Kidney (tissue), 13 donors: ENCODE measurements at regions not wholly inside any gene's neighbourhood (a gene's known extent, or its start where the extent isn't known, plus 50 kb on each side); places are given as distances from the start of the nearest gene placed in this dataset.

ENCODE experiments used
- DNase-seq, 5 donors: peaks; one replicate each; pipeline ENCODE4 v3.0.0-alpha.2; 2013 to 2020
- FAIRE-seq: peaks from 2 replicates; lab custom pipeline; 2012; peaks lifted over from hg19 to GRCh38; lab: Jason Lieb, UNC
- H3K27ac ChIP-seq, 2 donors: one replicate each; pipeline ENCODE4 v1.7.0; 2013; ENCODE audit warnings: low read depth in 2 of 2, low read length in 2 of 2, inconsistent platforms in 1 of 2
- H3K27me3 ChIP-seq: one replicate; pipeline ENCODE4 v1.7.1; 2013; ENCODE audit warnings: low read length, inconsistent platforms; ENCODE audit not compliant: control insufficient read depth, insufficient read depth
- H3K36me3 ChIP-seq, 3 donors: one replicate each; pipeline versions ENCODE4 v1.7.0 to v1.7.1; 2013; ENCODE audit warnings: low read length in 3 of 3, control low read depth in 1 of 3, inconsistent platforms in 1 of 3; ENCODE audit not compliant: insufficient read depth in 3 of 3, control insufficient read depth in 2 of 3
- H3K4me1 ChIP-seq, 3 donors: one replicate each; pipeline versions ENCODE4 v1.7.0 to v1.7.1; 2013; ENCODE audit warnings: low read length in 3 of 3, inconsistent platforms in 1 of 3, low read depth in 1 of 3; ENCODE audit not compliant: control insufficient read depth in 2 of 3, insufficient read depth in 2 of 3
- H3K4me3 ChIP-seq, 3 donors: one replicate each; pipeline versions ENCODE4 v1.7.0 to v1.8.1; 2013; ENCODE audit warnings: low read length in 3 of 3, control low read depth in 1 of 3, inconsistent platforms in 1 of 3
- H3K9ac ChIP-seq, 3 donors: one replicate each; pipeline versions ENCODE4 v1.7.0 to v1.7.1; 2013; ENCODE audit warnings: low read length in 3 of 3, control low read depth in 1 of 3, inconsistent platforms in 1 of 3
- H3K9me3 ChIP-seq, 3 donors: one replicate each; pipeline versions ENCODE4 v1.7.0 to v1.7.1; 2013; ENCODE audit warnings: low read length in 3 of 3, control low read depth in 1 of 3, inconsistent platforms in 1 of 3; ENCODE audit not compliant: control insufficient read depth in 2 of 3, insufficient read depth in 1 of 3
- CTCF ChIP-seq: IDR thresholded peaks from 3 replicates; pipeline ENCODE4 v1.5.1; 2012; ENCODE audit warnings: mild to moderate bottlenecking, moderate library complexity, borderline replicate concordance; ENCODE audit not compliant: insufficient read depth; ENCODE audit errors: extremely low read depth
- intact Hi-C: fragments of 100-400 bp; cut with DNase I; formaldehyde crosslinking; loops from one replicate; pipeline ENCODE4 v1.11.1; 2022
- donor health status: control.
- donor health status: control.
- donor health status: control.
- donor health status: control.
- donor health status: control.
- donor health status: DM: yes; HTN: yes; CAD: no.
- donor health status: Normal renal cell carcinoma (clear cell type).

- no peak overlapping the region for H3K4me3 ChIP-seq
- no peaks in the 10 kb centered on the region for H3K4me1 ChIP-seq
- DNase-seq (no peak), FAIRE-seq (no peak)
- H3K9ac ChIP-seq: no peak overlapping the region
- no peak overlapping the region for H3K27ac ChIP-seq
- no peaks in the 10 kb centered on the region for H3K9me3 ChIP-seq
- no peaks in the 10 kb centered on the region for H3K36me3 ChIP-seq
- no peaks in the 10 kb centered on the region for H3K27me3 ChIP-seq
- no peak for TF ChIP-seq CTCF
- intact Hi-C loops: no loop called here
Observed at GRCh38 chr3:16715281-16715680, 110.1 kb upstream of the DAZL start.

DNA sequence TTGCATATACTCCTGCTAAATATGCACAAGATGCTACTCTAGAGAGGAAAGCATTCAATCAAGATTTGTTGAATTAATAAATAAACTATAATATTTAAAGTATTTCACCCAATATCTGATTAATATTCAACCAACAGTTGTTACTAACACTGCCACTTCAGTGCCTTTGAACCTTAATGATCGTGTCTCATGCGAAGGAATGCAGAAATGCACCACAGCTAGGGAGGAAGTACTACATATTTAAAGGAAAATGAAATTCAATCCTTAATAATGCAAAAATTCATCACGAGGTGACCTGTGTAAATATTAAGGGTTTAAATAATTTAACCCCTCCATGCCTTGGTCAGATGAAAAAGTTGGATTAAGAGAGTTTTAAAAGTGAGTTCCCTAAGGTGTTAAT is 114.2 kb upstream of the DAZL start:
- no peak for DNase-seq
- no peak for FAIRE-seq
- H3K4me3 ChIP-seq: no peak overlapping the region
- no peak overlapping the region for H3K9ac ChIP-seq
- no peaks in the 10 kb centered on the region for H3K27me3 ChIP-seq
- intact Hi-C loops: no loop called here
- no peak overlapping the region for H3K27ac ChIP-seq
- no peaks in the 10 kb centered on the region for H3K36me3 ChIP-seq
- H3K4me1 ChIP-seq: no peaks in the 10 kb centered on the region
- no peak for TF ChIP-seq CTCF
- no peaks in the 10 kb centered on the region for H3K9me3 ChIP-seq

- no peak for TF ChIP-seq CTCF
- Histone ChIP-seq H3K4me3 (no peak overlapping the region), H3K36me3 (no peaks in the 10 kb centered on the region), H3K9me3 (no peaks in the 10 kb centered on the region), H3K27me3 (no peaks in the 10 kb centered on the region), H3K9ac (no peak overlapping the region), H3K27ac (no peak overlapping the region), H3K4me1 (no peaks in the 10 kb centered on the region)
- DNase-seq: peak in 2 of 5 donors; percentile 23 to 47
- no peak for FAIRE-seq
- intact Hi-C loops: no loop called here
Observed at GRCh38 chr3:16720367-16720940, 115.2 kb upstream of the DAZL start.

DNA sequence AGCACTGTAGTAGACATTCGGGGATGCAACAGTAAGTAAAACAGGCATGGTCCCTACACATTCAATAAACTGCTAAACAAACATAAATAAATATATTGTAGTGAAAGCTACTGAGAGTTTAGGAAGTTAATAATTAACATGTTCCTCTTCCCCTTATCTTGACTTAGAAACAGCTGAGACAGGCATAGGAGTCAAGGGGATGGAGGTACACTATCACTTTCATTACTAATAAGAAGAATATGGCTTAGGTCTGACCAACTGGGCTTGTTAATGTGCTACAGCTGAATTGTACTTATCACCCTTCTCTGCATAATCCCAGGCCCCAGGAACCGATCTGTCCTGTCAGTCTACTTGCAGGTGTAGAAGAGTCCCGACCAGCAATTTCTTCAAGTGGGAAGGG is 116.3 kb upstream of the DAZL start:
- intact Hi-C loops: no loop called here
- H3K4me3 ChIP-seq: no peak overlapping the region
- no peak for DNase-seq
- no peak overlapping the region for H3K9ac ChIP-seq
- H3K27ac ChIP-seq: no peak overlapping the region
- no peaks in the 10 kb centered on the region for H3K27me3 ChIP-seq
- FAIRE-seq: no peak
- H3K9me3 ChIP-seq: peaks cover 0 to 7% (median 4%) of the 10 kb centered on the region in 3 donors
- H3K4me1 ChIP-seq: no peaks in the 10 kb centered on the region
- TF ChIP-seq CTCF: no peak
- no peaks in the 10 kb centered on the region for H3K36me3 ChIP-seq
